Medulla oblongata (tissue), 1 donor: ENCODE measurements at regions not wholly inside any gene's neighbourhood (a gene's known extent, or its start where the extent isn't known, plus 50 kb on each side); places are given as distances from the start of the nearest gene placed in this dataset.
"Not testable (repeated sequence)": the region's sequence is repeated elsewhere in the genome, so short reads cannot be mapped to it uniquely, and the experiment has no call there.

ENCODE experiments used
- DNase-seq: peaks from one replicate; pipeline ENCODE4 v3.0.0-alpha.2; 2015; ENCODE audit errors: extremely low spot score

DNA sequence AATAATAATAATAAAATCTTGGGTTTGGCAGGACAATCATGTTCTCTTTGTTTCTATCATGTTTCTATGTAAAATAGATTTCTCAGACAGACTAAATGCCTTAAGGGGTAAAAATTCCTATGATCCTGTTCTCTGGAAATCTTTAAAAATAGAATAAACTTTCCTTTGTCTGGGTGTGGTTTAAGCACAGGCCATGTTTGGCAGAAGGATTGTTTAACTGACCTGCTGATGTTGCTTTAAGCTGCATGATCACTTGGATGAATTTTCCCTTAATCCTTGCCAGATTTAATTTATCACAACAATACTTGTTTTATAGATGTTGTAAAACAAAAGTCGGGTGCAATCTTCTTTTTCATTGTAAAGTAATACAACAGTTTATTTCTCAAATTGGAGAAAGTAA lies 341.7 kb upstream of the FAT1 start:
- no peak for DNase-seq

DNA sequence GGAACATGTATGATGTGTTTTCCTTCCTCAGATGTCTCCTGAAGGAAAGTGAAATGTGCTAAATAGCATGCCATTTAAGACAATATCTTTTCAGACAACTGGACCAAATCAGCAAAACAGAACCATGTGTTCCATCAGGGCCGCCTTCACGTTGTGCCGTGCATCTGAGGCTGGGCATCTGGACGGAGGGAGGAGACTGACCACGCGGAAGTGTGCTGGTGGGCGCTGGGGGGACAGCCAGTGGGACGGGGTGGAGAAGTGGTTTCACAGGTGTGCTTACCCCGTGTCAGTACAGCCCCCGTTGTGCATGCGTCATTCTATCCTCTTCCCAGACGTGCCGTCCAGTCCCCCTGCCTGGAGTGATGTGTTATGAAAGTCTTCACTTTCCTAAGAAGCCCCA lies 342.1 kb upstream of the FAT1 start:
- DNase-seq = no peak

- no peak for DNase-seq
Measured at GRCh38 chr4:187069398-187069797, 345.7 kb upstream of the FAT1 start.

DNA sequence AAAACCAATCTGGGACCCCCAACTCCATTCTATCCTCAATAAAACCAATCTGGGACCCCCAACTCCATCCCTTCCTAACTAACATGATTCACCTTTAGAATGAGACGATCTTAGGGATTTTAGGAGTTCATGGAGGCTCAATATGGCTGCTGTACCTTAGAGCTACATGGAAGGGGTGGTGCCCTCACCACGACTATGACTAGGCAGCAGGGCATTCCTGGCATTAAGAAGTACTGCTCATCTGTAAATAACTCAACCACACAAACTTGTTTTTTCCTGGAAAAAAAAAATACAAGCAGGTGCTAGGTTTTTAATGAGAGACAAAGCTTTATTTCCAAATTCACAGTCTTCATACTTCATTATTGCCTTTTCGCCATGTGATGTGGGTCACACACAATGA lies 346.5 kb upstream of the FAT1 start:
- DNase-seq = no peak

- DNase-seq = no peak
Measured at GRCh38 chr4:187070740-187071139, 347.1 kb upstream of the FAT1 start.

DNA sequence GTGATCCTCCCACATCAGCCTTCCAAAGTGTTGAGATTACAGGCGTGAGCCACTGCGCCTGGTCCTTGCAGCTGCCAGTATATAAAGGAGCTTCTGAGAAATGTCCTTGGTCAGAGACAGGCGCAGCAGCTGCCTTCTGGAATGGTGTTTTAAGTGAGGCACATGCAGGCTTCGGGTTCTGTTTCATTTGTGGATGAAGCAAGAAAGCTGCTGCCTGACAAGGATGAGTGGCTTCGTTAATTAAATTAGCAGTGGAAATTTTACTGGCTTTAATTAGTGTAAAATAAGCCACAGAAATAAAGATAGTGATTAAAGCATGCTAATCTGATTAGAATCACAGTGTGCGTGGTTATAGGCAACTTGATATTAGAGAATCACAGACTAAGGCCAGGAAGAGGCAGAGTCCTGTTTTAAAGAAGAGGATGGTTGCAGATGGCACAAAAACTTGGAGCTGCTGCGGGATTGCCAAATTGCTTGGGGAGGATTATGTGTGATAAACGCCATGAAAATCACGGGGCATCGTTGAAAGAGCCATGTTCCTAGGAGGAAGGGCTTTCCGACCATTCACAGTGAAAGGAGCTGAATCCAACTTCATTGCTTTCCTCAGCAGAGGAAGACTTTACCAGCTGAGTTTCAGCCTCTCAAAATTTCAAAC lies 348.4 kb upstream of the FAT1 start:
- DNase-seq = peak; percentile 11

GRCh38 chr4:187073820-187074219 lies 350.2 kb upstream of the FAT1 start:
- no peak for DNase-seq

DNA sequence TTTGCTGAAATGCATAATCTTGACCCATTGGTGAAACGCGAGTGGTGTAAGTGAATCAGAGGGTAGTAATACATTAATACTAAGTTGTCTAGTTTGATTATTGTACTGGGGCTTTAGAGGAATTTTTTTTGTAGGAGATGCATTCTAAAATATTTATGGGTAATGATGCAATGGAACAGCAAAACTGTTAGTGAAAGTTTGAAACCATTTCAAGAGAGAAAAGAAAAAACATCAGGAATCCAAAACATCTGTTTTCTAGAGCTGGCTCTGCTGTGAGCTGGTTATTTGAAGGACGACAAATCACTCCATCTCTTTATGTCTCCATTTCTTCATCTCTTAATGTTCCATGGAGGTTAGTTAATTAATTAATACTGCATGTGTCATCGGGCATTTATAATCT lies 351.9 kb upstream of the FAT1 start:
- no peak for DNase-seq

GRCh38 chr4:187077744-187078401 lies 354.2 kb upstream of the FAT1 start:
- no peak for DNase-seq

- DNase-seq = no peak
Measured at GRCh38 chr4:187084701-187085100, 361.0 kb upstream of the FAT1 start.

DNA sequence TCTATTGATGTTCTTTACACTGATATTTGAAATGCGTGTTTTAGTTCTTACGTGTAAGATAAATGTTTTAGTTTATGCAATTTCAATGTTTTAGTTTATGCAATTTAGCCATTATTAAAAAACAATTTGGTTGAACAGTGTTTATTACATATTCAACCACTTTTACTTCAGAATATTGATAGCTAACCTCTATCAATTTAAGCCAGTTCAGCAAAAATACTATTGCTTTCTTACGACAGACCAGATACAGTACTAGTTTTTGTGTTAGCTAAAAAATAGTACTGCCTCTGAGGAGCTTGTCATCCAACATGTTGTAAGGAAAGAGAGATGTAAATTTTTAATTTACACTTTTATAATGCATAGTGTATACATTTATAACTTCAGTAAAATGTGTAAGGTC lies 361.7 kb upstream of the FAT1 start:
- DNase-seq = no peak

- no peak for DNase-seq
Measured at GRCh38 chr4:187086151-187086550, 362.5 kb upstream of the FAT1 start.

GRCh38 chr4:187088070-187088799 lies 364.6 kb upstream of the FAT1 start:
- no peak for DNase-seq

DNA sequence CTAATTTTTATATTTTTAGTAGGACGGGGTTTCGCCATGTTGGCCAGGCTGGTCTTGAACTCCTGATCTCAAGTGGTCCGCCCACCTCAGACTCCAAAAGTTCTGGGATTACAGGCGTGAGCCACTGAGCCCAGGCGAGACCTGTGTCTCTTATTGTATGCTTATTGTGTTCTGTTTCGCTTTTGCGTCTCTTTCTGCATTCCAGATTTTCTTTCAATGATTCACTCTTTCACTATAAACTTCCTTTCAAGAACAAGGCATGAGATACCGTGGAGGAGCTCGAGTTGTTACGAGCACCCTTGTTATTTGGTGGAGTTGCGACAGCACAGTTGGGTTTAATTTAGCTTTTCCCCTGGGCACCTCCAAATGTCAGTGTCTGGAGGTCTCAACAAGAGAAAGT lies 366.7 kb upstream of the FAT1 start:
- no peak for DNase-seq

- DNase-seq = not testable (repeated sequence)
Measured at GRCh38 chr4:187090832-187091231, 367.2 kb upstream of the FAT1 start.

DNA sequence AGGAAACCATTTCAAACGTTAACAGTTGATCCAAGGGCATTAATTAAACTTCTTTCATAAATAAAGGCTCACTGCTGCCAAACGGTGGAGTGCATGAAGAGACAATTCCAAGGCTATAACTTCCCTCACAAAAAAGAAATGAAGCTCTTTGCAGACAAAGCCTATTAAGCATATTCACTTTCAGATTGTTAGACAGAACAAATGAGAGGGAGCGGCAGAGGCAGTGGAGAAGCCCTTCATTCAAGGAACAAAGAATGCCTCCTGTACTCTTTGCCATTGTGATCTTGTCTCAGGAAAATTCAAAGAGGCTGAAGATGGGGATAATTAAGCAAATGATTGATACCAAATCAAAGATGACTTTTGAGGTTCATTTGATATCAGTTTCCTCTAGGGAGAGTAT lies 370.5 kb upstream of the FAT1 start:
- no peak for DNase-seq

- DNase-seq = no peak
Measured at GRCh38 chr4:187098429-187098828, 374.8 kb upstream of the FAT1 start.

- no peak for DNase-seq
Measured at GRCh38 chr4:187103351-187103750, 379.7 kb upstream of the FAT1 start.

DNA sequence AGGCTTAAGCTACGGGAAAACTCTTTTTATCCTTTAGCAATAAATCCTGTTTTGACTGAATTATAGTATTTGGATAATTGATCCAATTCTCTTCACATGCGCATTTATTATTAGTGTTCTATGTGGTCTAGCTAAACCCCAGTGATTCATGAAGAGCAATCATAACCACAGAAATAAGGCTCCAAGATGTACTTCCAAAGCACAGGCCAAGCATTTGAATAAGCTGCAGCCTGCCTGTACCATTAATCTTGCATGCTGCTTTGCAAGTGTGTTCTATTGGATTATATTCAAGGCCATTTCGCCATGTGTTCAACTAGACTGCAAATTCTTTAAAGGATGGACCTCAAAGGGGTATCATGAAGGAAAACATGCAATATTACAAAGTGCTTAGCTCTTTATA lies 385.2 kb upstream of the FAT1 start:
- DNase-seq = no peak

DNA sequence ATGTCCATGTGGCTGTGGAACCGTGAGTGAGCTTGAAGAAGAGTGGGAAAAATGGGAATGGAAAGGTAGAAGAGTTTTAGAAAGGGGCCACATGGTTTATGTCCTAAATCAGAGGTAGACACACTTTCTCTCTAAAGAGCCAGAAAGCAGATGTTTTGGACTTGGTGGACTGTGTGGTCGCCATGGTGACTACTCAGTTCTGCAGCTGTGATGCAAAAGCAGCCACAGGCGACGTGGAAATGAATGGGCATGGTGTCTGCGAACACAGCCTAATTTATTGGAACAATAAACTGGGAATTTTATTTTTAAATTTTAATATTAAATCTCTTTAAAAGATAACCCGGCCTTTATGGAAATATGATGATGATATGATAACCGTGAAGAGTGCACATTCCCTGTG lies 386.0 kb upstream of the FAT1 start:
- DNase-seq = no peak

DNA sequence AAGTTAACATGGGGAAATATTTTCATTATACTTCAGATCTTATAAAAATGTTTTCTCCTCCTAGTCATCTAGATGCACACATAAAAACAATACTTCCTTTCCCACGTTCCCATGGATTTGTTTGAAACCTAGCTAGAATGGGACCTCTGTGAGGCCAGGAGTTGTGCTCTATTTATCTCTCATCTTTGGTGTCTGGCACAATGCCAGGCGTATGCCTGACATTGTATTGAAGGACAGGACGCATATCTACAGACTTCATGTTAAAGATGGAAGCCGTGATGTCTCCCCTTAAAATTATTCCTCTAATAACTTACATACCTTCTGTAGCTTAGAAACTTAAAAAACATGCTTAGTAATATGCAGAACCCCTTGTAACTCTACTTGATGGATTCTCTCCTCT lies 394.5 kb upstream of the FAT1 start:
- no peak for DNase-seq

GRCh38 chr4:187118602-187119120 lies 395.0 kb upstream of the FAT1 start:
- no peak for DNase-seq

GRCh38 chr4:187124331-187124730 lies 400.7 kb upstream of the FAT1 start:
- DNase-seq = peak; percentile 20
